HEK293 (cell line): ENCODE measurements at regions not wholly inside any gene's neighbourhood (a gene's known extent, or its start where the extent isn't known, plus 50 kb on each side); places are given as distances from the start of the nearest gene placed in this dataset.

Source experiments
- CTCF ChIA-PET: fragments of 350-600 bp; formaldehyde crosslinking; extraction: SDS; loops from one replicate; lab custom pipeline; 2021; ENCODE audit warnings: antibody characterized with exemption; lab: Yijun Ruan, JAX
- POLR2A ChIA-PET: fragments of 300-600 bp; formaldehyde crosslinking; extraction: SDS; loops from one replicate; lab custom pipeline; 2020; ENCODE audit warnings: antibody characterized with exemption, inconsistent platforms; lab: Yijun Ruan, JAX
- H3K27ac ChIP-seq: fragments of 200-500 bp; sonication (Bioruptor generic); 2 replicates; pipeline ENCODE4 v1.5.1; 2014; ENCODE audit warnings: low read depth, low read length, control low read depth, inconsistent platforms; ENCODE audit errors: extremely low read depth
- H3K36me3 ChIP-seq, 2 experiments: fragments of 200-500 bp in 1 of 2; sonication (Bioruptor generic) in 1 of 2; 1 replicate in 1 of 2; 2 replicates in 1 of 2; pipeline ENCODE4 v1.5.1; 2014 to 2017; ENCODE audit warnings: inconsistent platforms in 2 of 2, low read length in 2 of 2; ENCODE audit not compliant: control insufficient read depth in 2 of 2, insufficient read depth in 1 of 2
- H3K4me1 ChIP-seq: fragments of 200-500 bp; sonication (Bioruptor generic); 2 replicates; pipeline ENCODE4 v1.5.1; 2014; ENCODE audit warnings: mild to moderate bottlenecking, low read length, inconsistent platforms; ENCODE audit not compliant: control insufficient read depth, insufficient read depth
- H3K4me3 ChIP-seq: 2 replicates; pipeline ENCODE4 v1.5.1; 2011; ENCODE audit warnings: low read depth, mild to moderate bottlenecking, control low read depth, low read length, moderate library complexity
- H3K9me3 ChIP-seq: fragments of 200-500 bp; sonication (Bioruptor generic); 2 replicates; pipeline ENCODE4 v1.5.1; 2014; ENCODE audit warnings: low read depth, low read length, inconsistent platforms; ENCODE audit not compliant: control insufficient read depth, insufficient read depth
- GFI1B ChIP-seq: fragments of 450-650 bp; formaldehyde crosslinking; IDR thresholded peaks from 2 replicates; pipeline ENCODE4 v1.5.1; 2016; ENCODE audit warnings: missing biosample characterization, missing genetic modification characterization
- KLF1 ChIP-seq: fragments of 450-650 bp; formaldehyde crosslinking; IDR thresholded peaks from 2 replicates; pipeline ENCODE4 v1.5.1; 2016; ENCODE audit warnings: missing biosample characterization, missing genetic modification characterization
- KLF8 ChIP-seq: fragments of 450-650 bp; formaldehyde crosslinking; IDR thresholded peaks from 2 replicates; pipeline ENCODE4 v1.5.1; 2016; ENCODE audit warnings: missing biosample characterization, missing genetic modification characterization
- MZF1 ChIP-seq: fragments of 450-650 bp; formaldehyde crosslinking; IDR thresholded peaks from 2 replicates; pipeline ENCODE4 v1.5.1; 2017; ENCODE audit warnings: missing biosample characterization, missing genetic modification characterization, borderline replicate concordance
- OSR2 ChIP-seq: fragments of 450-650 bp; formaldehyde crosslinking; IDR thresholded peaks from 2 replicates; pipeline ENCODE4 v1.5.1; 2016; ENCODE audit warnings: missing biosample characterization, missing genetic modification characterization
- OVOL3 ChIP-seq: fragments of 450-650 bp; formaldehyde crosslinking; IDR thresholded peaks from 2 replicates; pipeline ENCODE4 v1.5.1; 2016; ENCODE audit warnings: missing biosample characterization, missing genetic modification characterization
- SALL2 ChIP-seq: fragments of 450-650 bp; formaldehyde crosslinking; IDR thresholded peaks from 2 replicates; pipeline ENCODE4 v1.5.0; 2017; ENCODE audit warnings: missing biosample characterization, mild to moderate bottlenecking, missing genetic modification characterization, borderline replicate concordance
- TRIM28 ChIP-seq: IDR thresholded peaks from 2 replicates; pipeline ENCODE4 v1.6.1; 2011; ENCODE audit warnings: low read length, control low read depth, borderline replicate concordance
- YY1 ChIP-seq: fragments of 450-650 bp; formaldehyde crosslinking; IDR thresholded peaks from 2 replicates; pipeline ENCODE4 v1.5.1; 2018; ENCODE audit warnings: missing biosample characterization, missing genetic modification characterization
- ZBTB11 ChIP-seq: fragments of 450-650 bp; formaldehyde crosslinking; conservative IDR thresholded peaks from 2 replicates; pipeline ENCODE4 v1.5.1; 2016; ENCODE audit warnings: low read depth, missing biosample characterization, missing genetic modification characterization
- ZFP69B ChIP-seq: fragments of 450-650 bp; formaldehyde crosslinking; IDR thresholded peaks from 2 replicates; pipeline ENCODE4 v1.5.1; 2016; ENCODE audit warnings: missing biosample characterization, missing genetic modification characterization
- ZNF132 ChIP-seq: fragments of 450-650 bp; formaldehyde crosslinking; IDR thresholded peaks from 2 replicates; pipeline ENCODE4 v1.5.1; 2017; ENCODE audit warnings: missing biosample characterization, missing genetic modification characterization, borderline replicate concordance
- ZNF174 ChIP-seq: fragments of 450-650 bp; formaldehyde crosslinking; IDR thresholded peaks from 2 replicates; pipeline ENCODE4 v1.5.0; 2017; ENCODE audit warnings: missing biosample characterization, mild to moderate bottlenecking, missing genetic modification characterization
- ZNF202 ChIP-seq: fragments of 450-650 bp; formaldehyde crosslinking; IDR thresholded peaks from 2 replicates; pipeline ENCODE4 v1.5.1; 2016; ENCODE audit warnings: missing biosample characterization, missing genetic modification characterization, borderline replicate concordance
- ZNF24 ChIP-seq: fragments of 450-650 bp; formaldehyde crosslinking; IDR thresholded peaks from 2 replicates; pipeline ENCODE4 v1.5.1; 2016; ENCODE audit warnings: missing biosample characterization, missing genetic modification characterization
- ZNF311 ChIP-seq: fragments of 450-650 bp; formaldehyde crosslinking; IDR thresholded peaks from 2 replicates; pipeline ENCODE4 v1.5.1; 2017; ENCODE audit warnings: missing biosample characterization, missing genetic modification characterization, borderline replicate concordance
- ZNF530 ChIP-seq: fragments of 450-650 bp; formaldehyde crosslinking; IDR thresholded peaks from 2 replicates; pipeline ENCODE4 v1.5.1; 2016; ENCODE audit warnings: low read depth, missing biosample characterization, missing genetic modification characterization
- ZNF549 ChIP-seq: fragments of 450-650 bp; IDR thresholded peaks from 2 replicates; pipeline ENCODE4 v1.5.1; 2018; ENCODE audit warnings: missing biosample characterization, missing genetic modification characterization, mild to moderate bottlenecking, inconsistent platforms, moderate library complexity
- ZNF596 ChIP-seq: fragments of 450-650 bp; IDR thresholded peaks from 2 replicates; pipeline ENCODE4 v1.5.0; 2018; ENCODE audit warnings: missing biosample characterization, mild to moderate bottlenecking, missing genetic modification characterization, moderate library complexity
- ZNF624 ChIP-seq: fragments of 450-650 bp; formaldehyde crosslinking; IDR thresholded peaks from 2 replicates; pipeline ENCODE4 v1.5.1; 2017; ENCODE audit warnings: missing biosample characterization, missing genetic modification characterization
- ZNF76 ChIP-seq: fragments of 450-650 bp; formaldehyde crosslinking; IDR thresholded peaks from 2 replicates; pipeline ENCODE4; 2016; ENCODE audit warnings: low read depth, missing biosample characterization, missing genetic modification characterization, borderline replicate concordance
- ZNF768 ChIP-seq: fragments of 450-650 bp; formaldehyde crosslinking; IDR thresholded peaks from 2 replicates; pipeline ENCODE4 v1.5.1; 2018; ENCODE audit warnings: missing biosample characterization, mild to moderate bottlenecking, missing genetic modification characterization
- ZSCAN5A ChIP-seq: fragments of 450-650 bp; formaldehyde crosslinking; IDR thresholded peaks from 2 replicates; pipeline ENCODE4 v1.5.1; 2016; ENCODE audit warnings: missing biosample characterization, missing genetic modification characterization

- CTCF ChIA-PET, result no interaction called here
- no peak for TF ChIP-seq ZFP69B (tag by site-specific recombination)
- Histone ChIP-seq H3K4me3 (no peak overlapping the region), H3K36me3 (no peaks in the 10 kb centered on the region), H3K27ac (no peak overlapping the region), H3K9me3 (no peaks in the 10 kb centered on the region), H3K4me1 (no peaks in the 10 kb centered on the region)
- POLR2A ChIA-PET, result no interaction called here
Observed at GRCh38 chr6:40293060-40293459, 294.1 kb downstream of the LRFN2 start.

GRCh38 chr6:40290816-40291215 is 296.3 kb downstream of the LRFN2 start:
- H3K27ac ChIP-seq, result no peak overlapping the region
- TF ChIP-seq ZNF174 (tag by site-specific recombination) (no peak), SALL2 (tag by site-specific recombination) (no peak), ZSCAN5A (tag by site-specific recombination) (no peak), ZNF624 (tag by site-specific recombination) (no peak), ZNF530 (tag by site-specific recombination) (no peak), ZNF24 (tag by site-specific recombination) (no peak), TRIM28 (no peak), ZNF202 (tag by site-specific recombination) (no peak), KLF1 (tag by site-specific recombination) (no peak), OVOL3 (no peak), OSR2 (no peak), ZNF311 (tag by site-specific recombination) (no peak), ZNF549 (tag by site-specific recombination) (no peak), ZNF596 (tag by site-specific recombination) (no peak), ZNF76 (no peak), KLF8 (tag by site-specific recombination) (no peak), YY1 (tag by site-specific recombination) (no peak), MZF1 (no peak), ZNF132 (tag by site-specific recombination) (no peak), GFI1B (tag by site-specific recombination) (no peak)
- no peak overlapping the region for H3K4me3 ChIP-seq
- no peaks in the 10 kb centered on the region for H3K9me3 ChIP-seq
- H3K4me1 ChIP-seq, result no peaks in the 10 kb centered on the region
- POLR2A ChIA-PET, result no interaction called here
- no peaks in the 10 kb centered on the region for H3K36me3 ChIP-seq
- CTCF ChIA-PET, result interaction anchor here (1.0 kb wide), 1 partner anchor 18 kb away, joined by 7 read pairs; no protein-coding TSS in a partner anchor

- POLR2A ChIA-PET, result no interaction called here
- no peak overlapping the region for H3K4me3 ChIP-seq
Observed at GRCh38 chr6:40288919-40289318, 298.2 kb downstream of the LRFN2 start.

More at GRCh38 chr6:40288919-40289318, 298.2 kb downstream of the LRFN2 start:
- TF ChIP-seq ZNF596 (tag by site-specific recombination) (no peak), ZBTB11 (no peak), ZNF768 (tag by site-specific recombination) (no peak)
- H3K4me1 ChIP-seq, result no peaks in the 10 kb centered on the region
- H3K27ac ChIP-seq, result no peak overlapping the region
- H3K36me3 ChIP-seq, result no peaks in the 10 kb centered on the region
- no peaks in the 10 kb centered on the region for H3K9me3 ChIP-seq
- CTCF ChIA-PET, result no interaction called here
